Chondrocyte (in vitro differentiated cells): ENCODE measurements at regions not wholly inside any gene's neighbourhood (a gene's known extent, or its start where the extent isn't known, plus 50 kb on each side); places are given as distances from the start of the nearest gene placed in this dataset.
A peak's percentile ranks its signal among the peaks of the same experiment; 100 is the strongest.

Experiments used
- DNase-seq: peaks from one replicate; pipeline ENCODE4 v3.0.0; 2021; ENCODE audit warnings: mixed read lengths, low spot score
- H3K27ac Mint-ChIP-seq: one replicate; pipeline ENCODE4 v1.8.0; 2021; ENCODE audit warnings: mild to moderate bottlenecking, moderate library complexity, mixed read lengths; ENCODE audit not compliant: unreplicated experiment
- H3K27me3 Mint-ChIP-seq: 2 replicates; pipeline ENCODE4 v1.8.0; 2021; ENCODE audit warnings: low read depth, mixed read lengths
- H3K36me3 Mint-ChIP-seq: 2 replicates; pipeline ENCODE4 v1.8.0; 2021; ENCODE audit warnings: low read depth, mixed read lengths
- H3K4me1 Mint-ChIP-seq: 2 replicates; pipeline ENCODE4 v1.8.0; 2021; ENCODE audit warnings: low read depth, mild to moderate bottlenecking, mixed read lengths
- H3K4me3 Mint-ChIP-seq: one replicate; pipeline ENCODE4 v1.8.0; 2021; ENCODE audit warnings: mild to moderate bottlenecking, moderate library complexity, mixed read lengths; ENCODE audit not compliant: unreplicated experiment
- H3K9me3 Mint-ChIP-seq: 2 replicates; pipeline ENCODE4 v1.8.0; 2021; ENCODE audit warnings: low read depth, mixed read lengths
- TF ChIP-seq, protein P1 (sequence below): fragments of 200-600 bp; sonication (generic); IDR thresholded peaks from 2 replicates; pipeline ENCODE4 v1.5.0; 2021; ENCODE audit warnings: antibody characterized with exemption, mild to moderate bottlenecking, moderate library complexity

DNA sequence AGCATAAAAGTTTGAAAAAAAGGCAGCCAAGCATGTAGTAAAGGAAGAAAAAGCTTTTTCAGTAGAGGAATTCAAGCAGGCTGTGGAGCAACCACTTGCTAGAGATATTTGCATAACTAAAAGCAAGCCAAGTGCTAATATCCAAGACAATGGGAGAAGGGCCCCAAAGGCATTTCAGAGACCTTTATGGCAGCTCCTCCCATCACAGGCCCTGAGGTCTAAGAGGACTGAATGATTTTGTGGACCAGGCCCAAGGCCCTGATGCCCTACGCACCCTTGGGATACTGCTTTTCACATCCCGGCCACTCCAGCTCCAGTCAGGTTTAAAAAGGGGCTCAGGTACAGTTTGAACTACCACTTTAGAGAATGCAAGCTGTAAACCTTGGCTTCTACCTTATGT, 261.7 kb upstream of the SEMA3C start:
- Mint-ChIP-seq H3K4me1 (peaks cover 4% of the 10 kb centered on the region), H3K27me3 (no peaks in the 10 kb centered on the region), H3K27ac (no peak overlapping the region), H3K4me3 (no peak overlapping the region), H3K9me3 (peaks cover 9% of the 10 kb centered on the region), H3K36me3 (peaks cover 1% of the 10 kb centered on the region)
- TF ChIP-seq, protein P1, sequence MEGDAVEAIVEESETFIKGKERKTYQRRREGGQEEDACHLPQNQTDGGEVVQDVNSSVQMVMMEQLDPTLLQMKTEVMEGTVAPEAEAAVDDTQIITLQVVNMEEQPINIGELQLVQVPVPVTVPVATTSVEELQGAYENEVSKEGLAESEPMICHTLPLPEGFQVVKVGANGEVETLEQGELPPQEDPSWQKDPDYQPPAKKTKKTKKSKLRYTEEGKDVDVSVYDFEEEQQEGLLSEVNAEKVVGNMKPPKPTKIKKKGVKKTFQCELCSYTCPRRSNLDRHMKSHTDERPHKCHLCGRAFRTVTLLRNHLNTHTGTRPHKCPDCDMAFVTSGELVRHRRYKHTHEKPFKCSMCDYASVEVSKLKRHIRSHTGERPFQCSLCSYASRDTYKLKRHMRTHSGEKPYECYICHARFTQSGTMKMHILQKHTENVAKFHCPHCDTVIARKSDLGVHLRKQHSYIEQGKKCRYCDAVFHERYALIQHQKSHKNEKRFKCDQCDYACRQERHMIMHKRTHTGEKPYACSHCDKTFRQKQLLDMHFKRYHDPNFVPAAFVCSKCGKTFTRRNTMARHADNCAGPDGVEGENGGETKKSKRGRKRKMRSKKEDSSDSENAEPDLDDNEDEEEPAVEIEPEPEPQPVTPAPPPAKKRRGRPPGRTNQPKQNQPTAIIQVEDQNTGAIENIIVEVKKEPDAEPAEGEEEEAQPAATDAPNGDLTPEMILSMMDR, result no peak
- DNase-seq, result no peak

DNA sequence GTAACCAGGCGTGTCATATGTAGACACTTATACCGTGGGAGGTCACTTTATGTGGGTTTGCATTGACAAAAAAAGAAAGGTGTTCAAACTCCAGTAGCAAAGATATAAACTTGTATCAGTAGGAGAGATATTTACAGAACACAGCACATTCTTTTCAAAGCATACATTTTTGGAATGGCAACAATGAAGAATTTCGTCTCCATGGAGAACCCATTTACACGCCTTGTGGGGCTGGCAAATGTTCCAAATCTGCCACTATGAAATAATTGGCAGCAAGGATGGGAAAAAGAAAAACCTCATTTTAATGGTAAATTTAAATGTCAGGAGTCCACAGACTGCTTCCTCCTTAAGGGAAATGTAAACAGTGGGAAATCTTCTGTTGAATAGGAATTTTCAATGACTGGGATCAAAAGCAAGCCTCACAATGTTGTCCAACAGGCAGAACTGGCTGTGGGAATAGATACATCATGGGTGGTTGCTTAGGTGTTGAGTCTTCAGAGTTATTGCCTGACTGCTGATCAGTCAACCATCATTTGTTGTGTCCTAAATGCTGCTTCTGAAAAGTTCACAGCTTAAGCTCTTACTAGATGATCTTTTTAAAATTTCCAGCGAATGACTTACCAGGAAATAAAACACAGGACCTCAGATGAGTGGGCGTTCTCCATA, 256.6 kb upstream of the SEMA3C start:
- Mint-ChIP-seq H3K36me3 (peaks cover 1% of the 10 kb centered on the region), H3K4me3 (no peak overlapping the region), H3K4me1 (peaks cover 25% of the 10 kb centered on the region), H3K9me3 (peaks cover 9% of the 10 kb centered on the region), H3K27ac (no peak overlapping the region), H3K27me3 (no peaks in the 10 kb centered on the region)
- no peak for DNase-seq
- TF ChIP-seq, protein P1, result no peak

DNA sequence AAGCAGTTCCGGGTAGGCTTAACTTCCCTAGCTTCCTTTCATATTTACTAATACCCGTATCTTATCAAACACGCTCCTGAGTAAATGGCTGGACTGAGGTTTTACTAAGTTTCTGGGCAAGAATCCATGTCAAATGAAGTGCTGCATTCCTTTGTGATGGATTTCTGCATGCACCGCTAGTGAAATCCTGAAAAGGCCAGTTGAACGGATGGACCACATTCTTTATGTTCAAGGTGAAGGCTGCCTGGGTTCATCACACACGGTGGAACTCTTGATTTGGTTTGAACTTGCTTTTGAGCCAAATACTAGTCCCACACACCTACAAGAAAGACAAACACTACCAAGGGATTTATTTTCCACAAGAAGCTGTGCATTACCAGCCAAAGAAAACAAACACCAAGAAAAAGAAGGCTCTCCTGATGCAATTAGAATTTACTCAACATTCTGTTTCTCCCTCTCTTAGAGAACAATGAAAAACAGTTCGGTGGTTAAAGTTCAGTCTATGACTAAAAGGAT, 255.0 kb upstream of the SEMA3C start:
- TF ChIP-seq, protein P1, result no peak
- no peak for DNase-seq
- no peaks in the 10 kb centered on the region for H3K36me3 Mint-ChIP-seq
- peaks cover 12% of the 10 kb centered on the region for H3K9me3 Mint-ChIP-seq
- peaks cover 35% of the 10 kb centered on the region for H3K4me1 Mint-ChIP-seq
- peak overlapping the region; percentile 79 for H3K27ac Mint-ChIP-seq
- H3K27me3 Mint-ChIP-seq, result no peaks in the 10 kb centered on the region
- no peak overlapping the region for H3K4me3 Mint-ChIP-seq

DNA sequence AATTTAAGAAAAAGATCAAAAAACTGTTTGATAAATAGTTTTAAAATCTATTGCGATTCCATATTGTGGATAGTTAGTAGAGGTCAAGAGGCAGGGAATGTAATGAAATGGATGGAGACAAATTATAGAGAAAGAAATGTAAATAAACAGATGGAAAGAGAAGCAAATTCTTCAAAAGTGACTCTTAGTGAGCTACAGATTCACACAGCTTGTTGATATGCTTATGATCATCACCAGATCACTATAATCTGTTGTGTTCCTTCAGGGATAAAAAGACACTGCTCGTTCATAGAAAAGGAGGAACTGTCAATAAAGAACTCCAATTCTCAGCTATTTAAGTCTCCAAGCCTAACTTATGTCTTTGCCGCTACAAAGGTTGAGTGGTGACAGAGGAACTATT, 251.4 kb upstream of the SEMA3C start:
- peak overlapping the region; percentile 13 for H3K27ac Mint-ChIP-seq
- H3K27me3 Mint-ChIP-seq, result no peaks in the 10 kb centered on the region
- TF ChIP-seq, protein P1, result no peak
- no peaks in the 10 kb centered on the region for H3K36me3 Mint-ChIP-seq
- DNase-seq, result no peak
- H3K4me1 Mint-ChIP-seq, result peaks cover 29% of the 10 kb centered on the region
- H3K9me3 Mint-ChIP-seq, result peaks cover 3% of the 10 kb centered on the region
- no peak overlapping the region for H3K4me3 Mint-ChIP-seq

DNA sequence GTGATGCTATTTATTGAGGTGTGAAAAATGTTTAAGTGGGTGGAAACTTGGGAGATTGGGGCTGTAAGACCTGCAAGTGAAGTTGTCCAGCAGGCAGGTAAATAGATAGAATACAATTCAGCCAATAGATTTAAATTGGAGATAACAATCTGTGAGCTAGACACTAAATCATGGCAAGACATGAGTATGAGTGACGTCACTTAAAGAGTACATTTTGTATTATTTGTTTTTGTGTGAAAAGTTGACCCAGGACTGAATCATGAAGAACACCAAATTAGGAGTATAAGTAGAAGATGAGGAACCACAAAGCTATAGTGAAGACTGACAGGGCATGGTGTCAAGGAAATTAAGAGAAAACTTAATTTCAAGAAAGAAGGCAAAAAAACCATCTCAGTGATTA, 249.1 kb upstream of the SEMA3C start:
- H3K27me3 Mint-ChIP-seq, result no peaks in the 10 kb centered on the region
- no peaks in the 10 kb centered on the region for H3K36me3 Mint-ChIP-seq
- TF ChIP-seq, protein P1, result no peak
- peaks cover 3% of the 10 kb centered on the region for H3K9me3 Mint-ChIP-seq
- DNase-seq, result no peak
- no peak overlapping the region for H3K27ac Mint-ChIP-seq
- H3K4me1 Mint-ChIP-seq, result peaks cover 13% of the 10 kb centered on the region
- H3K4me3 Mint-ChIP-seq, result no peak overlapping the region
